H54 (cell line): ENCODE measurements at regions not wholly inside any gene's neighbourhood (a gene's known extent, or its start where the extent isn't known, plus 50 kb on each side); places are given as distances from the start of the nearest gene placed in this dataset.

ENCODE experiments used
- DNase-seq: peaks from one replicate; pipeline ENCODE4 v3.0.0; 2011; ENCODE audit warnings: low spot score, mixed read lengths; ENCODE audit not compliant: insufficient read length
- FAIRE-seq: peaks from 3 replicates; lab custom pipeline; 2011; peaks lifted over from hg19 to GRCh38; lab: Jason Lieb, UNC
- POLR2A ChIP-seq: IDR thresholded peaks from 2 replicates; pipeline ENCODE4 v1.6.1; 2011; ENCODE audit warnings: low read depth, mild to moderate bottlenecking, low read length

GRCh38 chr5:6236858-6237481, 141.4 kb downstream of the MED10 start:
- no peak for TF ChIP-seq POLR2A
- FAIRE-seq: no peak
- no peak for DNase-seq

- FAIRE-seq (no peak), DNase-seq (no peak)
- no peak for TF ChIP-seq POLR2A
Observed at GRCh38 chr5:6236170-6236793, 142.1 kb downstream of the MED10 start.

GRCh38 chr5:6235726-6236125, 142.6 kb downstream of the MED10 start:
- no peak for FAIRE-seq
- TF ChIP-seq POLR2A: no peak
- no peak for DNase-seq

- DNase-seq (no peak), FAIRE-seq (no peak)
- no peak for TF ChIP-seq POLR2A
Observed at GRCh38 chr5:6228257-6229250, 149.8 kb downstream of the MED10 start.

- no peak for TF ChIP-seq POLR2A
- no peak for FAIRE-seq
- no peak for DNase-seq
Observed at GRCh38 chr5:6225121-6225607, 153.2 kb downstream of the MED10 start.

GRCh38 chr5:6224406-6224805, 153.9 kb downstream of the MED10 start:
- no peak for DNase-seq
- no peak for TF ChIP-seq POLR2A
- no peak for FAIRE-seq

- DNase-seq: no peak
- FAIRE-seq: no peak
- TF ChIP-seq POLR2A: no peak
Observed at GRCh38 chr5:6222899-6223298, 155.4 kb downstream of the MED10 start.

GRCh38 chr5:6222121-6222520, 156.2 kb downstream of the MED10 start:
- TF ChIP-seq POLR2A: no peak
- FAIRE-seq (no peak), DNase-seq (no peak)

- no peak for TF ChIP-seq POLR2A
- DNase-seq (no peak), FAIRE-seq (no peak)
Observed at GRCh38 chr5:6221141-6221626, 157.2 kb downstream of the MED10 start.

GRCh38 chr5:6220346-6221088, 157.8 kb downstream of the MED10 start:
- FAIRE-seq: no peak
- TF ChIP-seq POLR2A: no peak
- no peak for DNase-seq

- TF ChIP-seq POLR2A: no peak
- FAIRE-seq: no peak
- no peak for DNase-seq
Observed at GRCh38 chr5:6218517-6218916, 159.8 kb downstream of the MED10 start.

- DNase-seq (no peak), FAIRE-seq (no peak)
- TF ChIP-seq POLR2A: no peak
Observed at GRCh38 chr5:6218116-6218515, 160.2 kb downstream of the MED10 start.

GRCh38 chr5:6216471-6217075, 161.8 kb downstream of the MED10 start:
- FAIRE-seq: no peak
- TF ChIP-seq POLR2A: no peak

GRCh38 chr5:6215891-6216290, 162.5 kb downstream of the MED10 start:
- DNase-seq (no peak), FAIRE-seq (no peak)
- TF ChIP-seq POLR2A: no peak

More at GRCh38 chr5:6216471-6217075, 161.8 kb downstream of the MED10 start:
- DNase-seq: no peak
